Neural progenitor cell (in vitro differentiated cells): ENCODE measurements at regions not wholly inside any gene's neighbourhood (a gene's known extent, or its start where the extent isn't known, plus 50 kb on each side); places are given as distances from the start of the nearest gene placed in this dataset.

Experiments used
- EZH2 ChIP-seq: fragments of 200-600 bp; sonication (generic); IDR thresholded peaks from 2 replicates; pipeline ENCODE4 v1.6.1; 2017; ENCODE audit warnings: antibody characterized with exemption, mild to moderate bottlenecking, moderate library complexity
- TF ChIP-seq, protein P1 (sequence below): fragments of 200-600 bp; sonication (generic); IDR thresholded peaks from 2 replicates; pipeline ENCODE4 v1.5.1; 2017; ENCODE audit warnings: antibody characterized with exemption, mild to moderate bottlenecking

DNA sequence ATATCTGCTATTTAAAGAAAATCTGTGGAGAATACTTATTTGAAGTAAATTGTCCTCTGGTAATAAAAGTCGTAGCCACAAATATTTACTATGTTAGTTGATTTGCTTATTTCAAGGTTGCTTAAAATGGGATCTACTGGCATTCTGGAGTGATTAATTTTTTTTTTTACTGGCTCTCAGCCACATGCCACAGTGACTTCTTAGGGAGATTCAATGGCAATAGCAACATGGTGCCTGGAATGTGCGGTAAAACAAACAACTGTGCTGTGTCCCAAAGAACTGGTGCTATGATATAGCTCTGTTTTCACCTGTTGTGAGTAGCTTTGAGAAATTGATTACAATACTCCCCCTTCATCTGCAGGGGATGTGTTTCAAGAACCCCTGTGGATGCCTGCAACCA, 324.3 kb downstream of the GPAT3 start:
- TF ChIP-seq, protein P1, sequence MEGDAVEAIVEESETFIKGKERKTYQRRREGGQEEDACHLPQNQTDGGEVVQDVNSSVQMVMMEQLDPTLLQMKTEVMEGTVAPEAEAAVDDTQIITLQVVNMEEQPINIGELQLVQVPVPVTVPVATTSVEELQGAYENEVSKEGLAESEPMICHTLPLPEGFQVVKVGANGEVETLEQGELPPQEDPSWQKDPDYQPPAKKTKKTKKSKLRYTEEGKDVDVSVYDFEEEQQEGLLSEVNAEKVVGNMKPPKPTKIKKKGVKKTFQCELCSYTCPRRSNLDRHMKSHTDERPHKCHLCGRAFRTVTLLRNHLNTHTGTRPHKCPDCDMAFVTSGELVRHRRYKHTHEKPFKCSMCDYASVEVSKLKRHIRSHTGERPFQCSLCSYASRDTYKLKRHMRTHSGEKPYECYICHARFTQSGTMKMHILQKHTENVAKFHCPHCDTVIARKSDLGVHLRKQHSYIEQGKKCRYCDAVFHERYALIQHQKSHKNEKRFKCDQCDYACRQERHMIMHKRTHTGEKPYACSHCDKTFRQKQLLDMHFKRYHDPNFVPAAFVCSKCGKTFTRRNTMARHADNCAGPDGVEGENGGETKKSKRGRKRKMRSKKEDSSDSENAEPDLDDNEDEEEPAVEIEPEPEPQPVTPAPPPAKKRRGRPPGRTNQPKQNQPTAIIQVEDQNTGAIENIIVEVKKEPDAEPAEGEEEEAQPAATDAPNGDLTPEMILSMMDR: no peak
- TF ChIP-seq EZH2: no peak
